Stimulated activated CD8-positive, alpha-beta memory T cell treated with anti-CD3 and anti-CD28 coated beads, Interleukin-15, amount 100 ng/mL, for 4 hours (primary cell): ENCODE measurements at regions not wholly inside any gene's neighbourhood (a gene's known extent, or its start where the extent isn't known, plus 50 kb on each side); places are given as distances from the start of the nearest gene placed in this dataset.
"Not testable (repeated sequence)": the region's sequence is repeated elsewhere in the genome, so short reads cannot be mapped to it uniquely, and the experiment has no call there.

Source experiments
- DNase-seq, 2 donors: peaks; one replicate each; pipeline ENCODE4 v3.0.0-alpha.2; 2020; ENCODE audit warnings: low read depth in 2 of 2

- DNase-seq = no peak
Observed at GRCh38 chr5:164098531-164098930, 593.1 kb downstream of the MAT2B start.

- DNase-seq = no peak
Observed at GRCh38 chr5:164098979-164099378, 593.6 kb downstream of the MAT2B start.

GRCh38 chr5:164115420-164115819, 610.0 kb downstream of the MAT2B start:
- DNase-seq = no peak

- no peak for DNase-seq
Observed at GRCh38 chr5:164119806-164120447, 614.5 kb downstream of the MAT2B start.

GRCh38 chr5:164127527-164127926, 622.1 kb downstream of the MAT2B start:
- no peak for DNase-seq

- DNase-seq = no peak
Observed at GRCh38 chr5:164132358-164132757, 626.9 kb downstream of the MAT2B start.

GRCh38 chr5:164137095-164137494, 631.7 kb downstream of the MAT2B start:
- DNase-seq = no peak

- DNase-seq = no peak
Observed at GRCh38 chr5:164139423-164139822, 634.0 kb downstream of the MAT2B start.

GRCh38 chr5:164145458-164145857, 640.0 kb downstream of the MAT2B start:
- no peak for DNase-seq

GRCh38 chr5:164146223-164146622, 640.8 kb downstream of the MAT2B start:
- DNase-seq = no peak

- no peak for DNase-seq
Observed at GRCh38 chr5:164148292-164148691, 642.9 kb downstream of the MAT2B start.

GRCh38 chr5:164152539-164152938, 647.1 kb downstream of the MAT2B start:
- not testable (repeated sequence) for DNase-seq

GRCh38 chr5:164153469-164154172, 648.2 kb downstream of the MAT2B start:
- no peak for DNase-seq

GRCh38 chr5:164170814-164171213, 665.4 kb downstream of the MAT2B start:
- DNase-seq = no peak

GRCh38 chr5:164175083-164175482, 669.7 kb downstream of the MAT2B start:
- DNase-seq = no peak

- no peak for DNase-seq
Observed at GRCh38 chr5:164179406-164179805, 674.0 kb downstream of the MAT2B start.

GRCh38 chr5:164181604-164182003, 676.2 kb downstream of the MAT2B start:
- DNase-seq = no peak

GRCh38 chr5:164184158-164184557, 678.7 kb downstream of the MAT2B start:
- no peak for DNase-seq

GRCh38 chr5:164185000-164185399, 679.6 kb downstream of the MAT2B start:
- DNase-seq = no peak

- DNase-seq = no peak
Observed at GRCh38 chr5:164186550-164186949, 681.1 kb downstream of the MAT2B start.

- no peak for DNase-seq
Observed at GRCh38 chr5:164187785-164188184, 682.4 kb downstream of the MAT2B start.

- DNase-seq = no peak
Observed at GRCh38 chr5:164188733-164189148, 683.3 kb downstream of the MAT2B start.

- no peak for DNase-seq
Observed at GRCh38 chr5:164191240-164191639, 685.8 kb downstream of the MAT2B start.

GRCh38 chr5:164202338-164202737, 696.9 kb downstream of the MAT2B start:
- no peak for DNase-seq
